Kidney tubule cell (primary cell): ENCODE measurements at regions not wholly inside any gene's neighbourhood (a gene's known extent, or its start where the extent isn't known, plus 50 kb on each side); places are given as distances from the start of the nearest gene placed in this dataset.

ENCODE experiments used
- DNase-seq: peaks from one replicate; pipeline ENCODE4 v3.0.0-alpha.2; 2018; ENCODE audit warnings: low spot score

DNA sequence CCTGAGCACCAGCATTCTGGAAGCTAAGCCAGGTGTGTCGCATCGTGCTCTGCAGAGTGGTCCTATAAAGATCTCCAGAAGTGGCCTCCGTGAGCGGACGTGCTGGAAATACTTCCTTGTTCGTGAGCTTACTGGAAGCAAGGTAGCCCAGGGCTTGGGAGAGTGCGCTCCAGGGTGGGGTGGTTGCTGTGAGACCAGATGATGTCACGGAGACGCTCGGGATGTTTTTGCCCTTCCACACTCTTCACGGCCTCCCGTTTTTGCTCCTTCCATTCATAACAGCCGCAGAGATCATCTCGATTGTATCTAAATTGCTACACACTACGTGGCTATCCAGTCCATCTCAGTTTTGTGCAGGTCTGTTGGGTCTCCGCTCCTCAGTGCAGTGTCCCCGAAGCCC is 373.4 kb downstream of the THBS2 start:
- no peak for DNase-seq

DNA sequence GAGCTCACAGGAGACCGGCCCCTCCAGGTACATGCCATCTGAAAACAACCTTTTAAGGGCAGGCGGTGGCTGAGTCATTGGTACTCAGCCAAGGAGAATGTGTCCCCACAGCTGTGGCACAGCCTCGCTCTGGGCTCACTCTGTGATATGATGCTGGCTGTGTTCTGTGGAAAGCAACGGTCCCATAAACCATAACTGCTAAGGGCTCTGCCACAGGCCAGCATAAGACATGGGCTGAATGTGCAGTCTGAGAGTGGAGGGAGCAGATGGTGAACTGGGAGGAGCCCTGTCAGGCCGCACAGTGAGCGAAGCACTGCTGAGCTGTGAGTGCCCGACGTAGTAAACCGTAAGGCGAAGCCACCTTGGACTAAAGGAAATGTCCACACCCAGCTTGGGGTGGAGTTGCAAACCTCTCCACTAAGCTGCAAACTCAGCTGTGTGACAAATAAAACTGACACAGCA is 375.8 kb downstream of the THBS2 start:
- peak; percentile 65 for DNase-seq

DNA sequence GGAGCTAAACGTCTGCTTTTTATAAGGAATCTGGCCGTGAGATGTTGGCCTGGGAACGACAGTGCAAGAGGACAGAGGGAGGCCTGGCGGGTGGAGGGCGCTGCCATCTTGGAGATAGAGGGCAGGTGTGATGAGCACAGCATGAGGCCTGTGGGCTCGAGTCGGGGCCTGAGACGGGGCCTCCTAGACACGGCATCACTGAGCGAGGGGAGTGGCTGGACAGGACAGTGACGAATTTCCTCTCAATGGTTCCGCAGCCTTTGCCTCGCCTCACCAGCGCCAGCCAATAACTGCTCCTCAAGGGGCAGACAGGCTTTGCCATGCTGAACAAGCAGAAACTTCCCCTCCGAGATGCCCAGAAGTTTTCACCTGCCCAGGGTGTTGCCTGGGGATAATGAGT is 376.7 kb downstream of the THBS2 start:
- no peak for DNase-seq

DNA sequence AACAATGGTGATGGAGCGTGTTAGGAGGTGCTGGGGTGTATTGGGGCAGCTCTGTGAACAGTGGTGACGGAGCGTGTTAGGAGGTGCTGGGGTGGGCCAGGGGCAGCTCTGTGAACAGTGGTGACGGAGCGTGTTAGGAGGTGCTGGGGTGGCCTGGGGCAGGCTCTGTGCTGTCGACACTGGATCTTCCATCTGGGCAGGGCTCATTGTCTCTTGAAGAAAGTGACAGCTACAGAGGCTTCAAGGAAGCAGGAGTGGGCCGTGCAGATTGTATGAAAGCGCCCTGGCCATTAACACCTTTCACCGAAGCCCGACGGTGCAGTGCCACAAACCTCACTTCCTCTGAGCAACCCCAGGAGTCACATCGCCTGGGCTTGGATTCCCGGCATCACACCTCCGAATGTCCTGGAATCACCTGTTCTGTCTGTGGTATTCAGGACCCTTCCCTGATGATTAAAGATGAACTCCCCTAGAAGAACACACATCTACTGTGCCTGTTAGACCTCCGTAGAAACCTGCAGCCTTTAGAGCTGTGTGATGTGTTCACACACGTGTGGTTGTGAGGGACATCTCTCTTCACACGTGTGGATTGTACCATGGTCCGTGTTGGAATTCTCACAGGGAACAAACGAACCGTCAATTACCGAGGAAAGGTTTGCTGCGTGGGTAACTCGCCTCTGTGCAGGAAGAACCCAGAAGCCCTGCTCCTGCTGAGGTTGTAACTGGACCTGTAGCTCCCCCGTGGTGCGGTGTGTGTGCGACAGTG is 377.7 kb downstream of the THBS2 start:
- no peak for DNase-seq

DNA sequence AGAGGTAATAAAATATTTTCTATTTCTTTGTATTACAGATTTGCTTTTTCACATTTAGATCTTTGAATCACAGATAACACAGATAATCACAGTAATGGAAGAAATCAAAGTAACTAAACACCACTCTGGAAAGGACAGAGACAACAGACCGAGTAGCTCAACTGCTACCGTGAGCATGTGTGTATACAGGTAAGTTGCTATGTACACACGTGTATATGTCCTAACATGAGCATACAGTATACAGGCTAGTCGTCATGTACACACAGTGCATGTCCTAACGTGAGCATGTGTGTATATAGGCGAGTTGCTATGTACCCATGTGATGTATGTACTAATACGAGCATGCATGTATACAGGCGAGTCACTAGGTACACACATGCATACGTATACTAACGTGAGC is 379.0 kb downstream of the THBS2 start:
- DNase-seq: no peak

DNA sequence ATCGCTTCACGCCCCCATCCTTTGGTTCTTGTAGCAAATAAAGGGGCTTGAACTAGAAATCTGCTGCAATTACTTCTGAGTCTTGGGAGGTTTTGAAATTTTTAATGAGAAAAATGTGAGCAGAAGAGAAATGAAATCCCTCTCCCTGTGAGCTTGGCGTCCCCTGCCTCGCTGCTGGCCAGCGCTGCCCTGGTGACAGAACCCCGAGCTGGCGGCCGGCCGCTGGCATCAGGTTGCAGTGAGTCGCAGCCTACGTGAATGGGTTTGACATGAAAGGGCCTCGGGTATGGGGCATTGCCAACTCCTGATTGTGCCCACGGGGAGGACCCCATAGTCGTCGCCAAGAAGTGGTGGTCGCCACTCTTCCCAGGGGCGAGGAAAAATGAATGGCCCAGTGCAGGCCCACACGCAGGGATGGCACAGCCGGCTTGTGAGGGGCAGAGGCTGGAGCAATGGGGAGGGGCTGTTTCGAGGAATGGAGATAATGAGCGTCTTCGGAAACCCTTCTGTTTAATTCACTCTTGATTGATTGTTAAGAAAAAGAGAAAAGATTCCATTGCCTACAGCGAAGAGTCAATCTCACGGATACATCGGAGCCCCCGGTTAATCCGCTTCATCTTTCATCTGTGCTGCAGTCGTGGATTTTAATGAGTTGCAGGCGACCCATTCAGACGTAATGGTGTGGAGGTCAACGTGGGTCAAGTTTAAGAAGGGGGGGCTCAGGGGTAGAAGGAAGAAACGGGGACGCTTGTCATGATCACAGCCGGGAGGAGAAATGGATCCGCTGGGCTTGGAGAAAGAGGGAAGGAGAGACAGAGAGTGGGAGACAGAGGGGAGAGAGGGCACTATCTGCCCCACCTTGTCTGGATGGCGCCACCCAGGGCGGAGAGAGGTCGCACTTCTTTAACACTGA is 380.1 kb downstream of the THBS2 start:
- no peak for DNase-seq

DNA sequence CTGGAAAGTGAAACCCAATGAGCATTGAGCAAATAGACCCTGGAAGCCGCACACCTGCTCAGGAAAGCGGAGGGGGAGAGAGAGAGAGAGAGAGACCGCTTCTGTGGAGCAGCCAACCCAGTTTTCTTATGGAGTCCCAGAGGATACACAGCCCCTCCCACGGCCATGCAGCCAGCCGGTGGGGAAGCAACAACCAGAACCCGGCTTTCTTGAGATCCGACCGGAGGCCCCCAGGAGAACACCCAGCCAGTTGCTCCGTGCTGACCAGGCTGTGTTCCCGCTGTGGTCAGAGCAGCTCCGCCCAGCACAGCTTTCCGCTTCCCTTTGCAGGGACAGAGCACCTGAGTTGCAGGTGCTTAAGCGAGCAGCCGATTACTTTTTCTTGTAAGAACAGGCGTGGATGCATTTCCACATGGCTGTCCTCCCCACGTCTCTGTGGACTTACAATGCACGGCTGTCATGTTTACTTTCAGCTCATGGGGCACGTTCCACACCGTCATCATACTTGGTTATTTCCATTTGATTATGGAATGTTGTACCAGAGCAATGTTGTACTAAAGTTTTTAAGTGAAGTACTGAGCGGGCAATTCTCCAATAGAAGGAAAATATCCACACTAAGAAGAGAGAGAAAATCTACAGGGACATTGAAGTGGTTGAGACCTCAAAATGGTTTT is 381.9 kb downstream of the THBS2 start:
- DNase-seq: no peak

DNA sequence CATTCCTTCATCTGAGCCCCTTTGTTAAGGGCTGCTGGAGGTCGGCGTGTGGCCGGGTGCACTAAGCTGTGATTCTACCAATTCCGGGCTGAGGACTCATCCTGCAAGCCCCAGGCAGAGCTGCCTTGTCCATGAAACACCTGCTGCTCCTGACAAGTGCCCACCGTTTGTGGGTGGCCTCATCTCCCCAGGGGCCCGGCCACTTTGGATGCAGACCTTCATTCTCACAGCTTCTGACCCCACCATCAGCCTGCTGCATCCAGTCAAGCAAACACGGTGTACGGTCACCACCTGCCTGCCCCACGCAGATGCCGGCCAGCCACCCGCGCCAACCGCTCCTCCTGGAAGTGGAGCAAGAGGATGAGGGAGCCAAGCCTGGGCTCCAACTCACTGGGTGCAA is 382.7 kb downstream of the THBS2 start:
- no peak for DNase-seq

DNA sequence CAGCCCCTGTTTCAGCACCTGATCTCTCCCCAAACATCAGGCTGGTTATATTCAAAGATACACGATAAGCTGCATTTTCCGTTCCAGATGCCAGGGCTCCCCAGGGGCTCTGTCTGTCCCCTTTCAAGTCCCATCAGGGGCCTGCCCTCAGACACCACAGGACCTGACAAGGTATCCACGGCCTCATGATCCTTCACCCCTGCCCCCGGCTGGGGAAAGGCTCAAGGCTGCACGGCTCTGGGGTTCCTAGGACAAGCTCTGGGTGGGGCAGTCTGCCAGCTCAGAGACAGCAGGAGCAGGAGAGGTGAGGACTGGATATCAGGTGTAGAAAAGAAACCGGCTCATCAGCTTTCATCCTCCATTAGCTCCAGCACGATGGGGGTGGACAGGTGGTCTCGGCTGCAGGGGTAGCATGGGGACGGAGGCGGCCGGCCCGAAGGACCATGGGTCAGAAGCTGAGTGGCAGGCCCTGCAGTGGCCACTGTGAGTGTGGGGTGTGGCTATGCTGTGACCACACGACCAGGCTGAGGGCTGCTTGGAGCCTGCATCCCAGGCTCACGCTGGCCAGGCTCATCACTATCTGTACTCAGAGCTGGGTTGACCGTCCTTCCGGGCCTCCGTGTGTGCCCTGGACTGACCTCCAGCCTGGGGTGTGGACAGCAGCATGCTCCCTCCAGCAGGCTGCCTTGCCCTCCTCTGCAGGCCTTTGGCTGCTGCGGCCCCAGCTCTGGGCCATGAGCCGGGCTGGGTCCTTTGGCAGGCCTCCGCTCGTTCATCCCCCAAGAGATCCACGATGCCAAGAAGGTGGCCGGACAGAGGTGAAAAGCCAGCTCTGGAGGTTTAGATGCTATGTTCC is 386.2 kb downstream of the THBS2 start:
- DNase-seq: no peak

DNA sequence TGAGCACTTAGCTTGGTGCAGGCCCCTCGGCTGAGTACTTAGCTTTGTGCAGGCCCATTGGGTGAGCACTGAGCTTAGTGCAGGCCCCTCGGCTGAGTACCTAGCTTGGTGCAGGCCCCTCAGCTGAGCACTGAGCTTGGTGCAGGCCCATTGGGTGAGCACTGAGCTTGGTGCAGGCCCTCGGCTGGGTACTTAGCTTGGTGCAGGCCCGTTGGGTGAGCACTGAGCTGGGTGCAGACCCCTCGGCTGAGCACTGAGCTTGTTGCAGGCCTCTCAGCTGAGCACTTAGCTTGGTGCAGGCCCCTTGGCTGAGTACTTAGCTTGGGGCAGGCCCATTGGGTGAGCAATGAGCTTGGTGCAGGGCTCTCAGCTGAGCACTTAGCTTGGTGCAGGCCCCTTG is 387.1 kb downstream of the THBS2 start:
- DNase-seq: no peak

DNA sequence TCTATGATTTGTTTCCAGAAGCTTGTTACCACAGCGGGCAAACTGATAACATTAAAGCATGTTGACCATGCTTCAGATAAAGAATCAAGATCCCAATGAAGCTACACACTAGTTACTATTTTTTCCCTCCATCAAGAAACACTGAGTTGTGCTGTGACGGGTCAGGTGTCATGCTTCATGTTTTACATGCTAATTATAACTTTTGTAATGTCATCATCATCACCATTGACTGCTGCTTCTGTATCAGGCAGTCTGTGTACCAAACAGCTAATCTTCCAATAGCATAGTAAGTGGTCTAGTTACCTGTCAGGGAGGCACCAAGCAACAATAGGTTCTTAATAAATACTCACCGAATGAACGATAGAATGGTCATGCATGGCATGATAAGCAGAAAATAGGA is 388.1 kb downstream of the THBS2 start:
- no peak for DNase-seq

DNA sequence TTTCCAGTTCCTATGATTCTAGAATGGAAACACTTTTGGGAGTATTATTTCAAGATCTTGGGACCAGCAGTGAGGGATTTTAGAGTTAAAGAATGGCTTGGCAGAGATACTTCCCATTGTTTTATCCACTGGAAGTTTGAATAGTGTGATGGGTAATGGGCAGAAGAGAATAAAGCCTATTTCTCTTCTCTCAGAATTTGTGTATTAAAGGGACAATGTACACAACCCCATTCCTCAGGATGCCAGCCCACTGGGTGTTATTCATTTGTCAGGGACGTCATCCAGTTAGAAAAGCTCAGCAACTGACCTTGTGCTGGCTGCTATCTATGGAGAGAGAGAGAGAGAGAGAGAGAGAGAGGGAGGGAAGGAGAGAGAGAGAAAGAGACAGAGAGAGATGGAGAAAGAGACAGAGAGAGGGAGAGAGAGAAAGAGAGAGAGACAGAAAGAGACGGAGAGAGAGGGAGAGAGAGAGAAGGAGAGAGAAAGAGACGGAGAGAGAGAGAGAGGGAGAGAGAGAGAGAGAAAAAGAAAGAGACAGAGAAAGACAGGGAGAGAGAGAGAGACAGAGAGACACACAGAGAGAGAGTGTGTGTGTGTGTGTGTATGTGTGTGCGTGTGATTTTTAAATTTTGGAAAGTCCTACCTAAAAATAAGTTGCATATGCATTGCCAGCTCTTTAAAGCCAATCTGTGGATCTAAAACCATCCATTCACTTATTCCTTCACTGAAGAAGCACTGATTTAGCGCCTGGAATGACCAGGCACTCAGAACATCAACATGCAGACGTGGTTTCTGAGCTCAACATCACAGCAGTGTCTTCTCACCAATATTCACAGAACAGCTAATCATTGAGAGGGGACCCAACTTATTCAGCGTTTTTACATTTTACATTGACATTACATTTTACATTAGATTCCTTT is 388.8 kb downstream of the THBS2 start:
- no peak for DNase-seq

DNA sequence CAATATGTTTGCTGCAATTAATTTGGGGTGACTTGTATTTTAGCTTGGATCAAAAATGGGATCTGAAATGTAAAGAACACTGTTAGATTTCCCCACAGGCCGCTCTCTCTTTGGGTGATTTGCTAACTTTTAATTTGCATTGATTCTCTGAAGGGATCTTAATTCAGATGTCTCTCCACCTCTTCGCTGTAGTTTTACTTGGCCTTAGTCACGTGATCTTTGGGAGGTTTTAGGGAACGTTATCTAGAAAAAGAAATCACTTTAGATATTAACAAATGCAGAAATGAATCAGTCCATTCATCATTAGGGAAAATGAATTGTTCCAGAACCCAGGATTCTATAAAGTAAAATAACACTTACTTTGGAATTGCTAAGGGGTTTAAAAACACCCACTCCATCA is 390.2 kb downstream of the THBS2 start:
- DNase-seq: no peak

DNA sequence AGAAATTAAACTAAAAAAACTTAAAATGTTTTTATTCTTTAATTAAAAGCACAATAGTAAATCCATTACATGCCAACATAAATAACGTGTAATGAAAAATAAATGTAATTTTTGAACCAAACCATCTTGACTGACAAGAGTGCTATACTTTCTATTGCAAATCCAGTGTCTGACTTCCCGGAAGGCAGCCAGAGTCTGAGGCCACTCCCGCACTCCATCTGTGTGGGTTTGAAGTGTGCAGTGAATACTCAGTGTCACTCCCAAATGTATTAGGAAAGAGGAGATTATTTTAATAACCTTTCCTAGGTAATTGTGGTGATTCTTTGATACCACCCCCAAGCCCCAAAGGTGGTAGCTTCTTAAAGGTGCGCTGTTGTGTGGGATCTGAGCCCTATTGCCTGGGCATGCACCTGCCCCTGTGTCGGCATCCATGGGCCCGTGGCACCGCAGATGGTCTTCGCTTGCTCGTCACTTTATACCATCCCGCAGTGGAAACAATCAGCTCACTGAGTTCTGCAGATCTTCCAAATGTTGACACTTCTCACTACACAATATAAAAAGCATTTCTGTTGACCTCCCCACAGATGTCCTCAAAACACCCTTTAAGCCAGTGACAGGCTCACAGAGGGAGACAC is 391.2 kb downstream of the THBS2 start:
- DNase-seq: no peak

DNA sequence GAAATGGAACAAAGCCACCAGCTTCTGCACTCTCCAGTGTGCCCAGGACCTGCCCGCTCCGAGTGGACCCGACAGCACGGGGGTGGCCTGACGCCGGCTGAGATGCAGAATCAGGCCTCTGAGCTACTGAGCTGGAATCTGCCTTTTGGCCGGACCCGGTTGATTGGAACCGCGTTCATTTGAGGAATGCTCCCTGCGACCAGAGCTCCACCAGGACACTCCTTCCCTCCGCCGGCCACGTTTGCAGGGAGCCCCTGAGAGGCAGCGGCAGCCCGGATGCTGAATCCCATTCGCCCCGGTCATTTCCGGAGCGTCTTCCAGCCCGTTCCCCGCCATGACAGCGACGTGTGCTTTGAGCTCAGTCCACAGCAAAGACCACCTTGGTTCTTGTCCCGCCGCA is 392.7 kb downstream of the THBS2 start:
- no peak for DNase-seq

DNA sequence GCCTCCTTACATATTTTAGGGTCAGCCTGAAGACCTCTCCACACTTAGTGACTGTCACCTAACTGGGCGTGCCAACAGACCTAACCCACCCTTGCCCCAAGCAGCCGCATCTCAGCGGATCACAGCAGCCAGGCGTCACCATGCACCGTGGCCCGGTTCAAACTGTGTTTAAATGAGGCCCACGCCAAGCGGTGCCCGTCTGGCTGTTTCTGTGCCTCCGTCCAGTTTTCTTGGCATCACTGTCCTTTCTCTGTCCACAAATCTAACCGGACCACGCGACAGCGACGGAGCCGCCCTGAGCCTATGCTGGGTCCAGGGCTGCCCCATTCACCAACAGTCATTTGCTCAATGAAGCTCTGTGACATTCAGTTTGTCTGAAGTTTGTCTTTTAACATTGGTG is 393.3 kb downstream of the THBS2 start:
- DNase-seq: no peak

DNA sequence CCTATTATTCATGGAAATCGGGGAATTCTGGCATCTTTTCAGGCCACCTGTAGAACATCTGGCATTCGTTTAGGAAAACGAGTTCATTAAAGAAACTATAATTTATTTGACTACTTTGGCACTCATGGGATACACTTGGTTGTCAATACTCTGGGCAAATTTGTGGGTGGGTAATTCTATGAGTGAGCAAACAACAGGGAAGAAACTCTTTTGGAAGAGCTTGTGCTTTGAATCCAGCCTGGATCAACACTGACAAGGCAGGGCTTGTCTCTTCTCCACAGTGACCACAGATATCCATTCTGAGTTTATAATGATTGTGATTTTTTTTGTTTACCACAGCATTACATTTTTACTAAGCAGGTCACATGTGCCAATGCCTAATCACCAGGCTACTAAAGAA is 394.7 kb downstream of the THBS2 start:
- no peak for DNase-seq

DNA sequence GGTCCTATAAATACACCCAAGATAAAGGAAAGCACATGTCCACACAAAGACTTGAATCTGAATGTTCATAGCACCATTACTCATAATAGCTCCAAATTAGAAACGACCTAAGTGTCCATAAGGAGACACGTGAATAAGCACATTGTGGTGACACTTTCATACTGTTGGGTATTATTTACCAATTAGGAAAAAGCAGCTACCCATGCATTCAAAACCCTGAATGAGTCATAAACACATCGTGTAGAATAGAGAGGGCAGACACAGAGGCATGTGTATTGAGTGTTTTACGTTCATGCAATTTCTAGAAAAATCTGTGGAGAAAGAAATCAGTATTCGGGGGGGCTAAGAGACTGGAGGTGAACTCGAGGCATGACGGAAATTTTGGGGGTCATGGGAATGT is 396.7 kb downstream of the THBS2 start:
- no peak for DNase-seq

DNA sequence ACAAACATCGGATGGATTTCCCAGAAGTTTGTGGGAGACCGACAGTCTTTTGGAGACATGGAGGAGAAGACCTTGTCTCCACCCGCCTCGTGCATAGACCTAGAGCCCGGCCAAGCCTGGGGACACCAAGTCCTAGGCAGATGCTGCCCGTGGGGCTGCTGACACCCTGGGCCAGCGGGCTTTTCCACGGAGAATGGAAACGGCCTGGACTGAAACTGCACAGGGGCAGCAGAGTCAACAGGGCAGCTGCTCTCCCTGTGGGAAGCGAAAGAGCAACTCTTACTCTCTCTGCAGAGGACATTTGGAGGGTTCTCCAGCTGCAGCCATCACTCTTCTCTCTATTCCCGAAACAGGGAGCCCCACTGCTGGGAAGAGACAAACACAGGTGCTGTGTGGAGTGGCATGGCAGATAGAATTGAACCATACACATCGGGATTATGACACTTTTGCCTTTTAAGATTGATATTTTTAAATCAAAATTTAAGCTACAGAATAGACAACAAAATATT is 401.2 kb downstream of the THBS2 start:
- DNase-seq: no peak
